HEK293 (cell line): ENCODE measurements at regions not wholly inside any gene's neighbourhood (a gene's known extent, or its start where the extent isn't known, plus 50 kb on each side); places are given as distances from the start of the nearest gene placed in this dataset.

Experiments used
- CTCF ChIA-PET: fragments of 350-600 bp; formaldehyde crosslinking; extraction: SDS; loops from one replicate; lab custom pipeline; 2021; ENCODE audit warnings: antibody characterized with exemption; lab: Yijun Ruan, JAX
- POLR2A ChIA-PET: fragments of 300-600 bp; formaldehyde crosslinking; extraction: SDS; loops from one replicate; lab custom pipeline; 2020; ENCODE audit warnings: antibody characterized with exemption, inconsistent platforms; lab: Yijun Ruan, JAX
- H3K27ac ChIP-seq: fragments of 200-500 bp; sonication (Bioruptor generic); 2 replicates; pipeline ENCODE4 v1.5.1; 2014; ENCODE audit warnings: low read depth, low read length, control low read depth, inconsistent platforms; ENCODE audit errors: extremely low read depth
- H3K36me3 ChIP-seq, 2 experiments: fragments of 200-500 bp in 1 of 2; sonication (Bioruptor generic) in 1 of 2; 1 replicate in 1 of 2; 2 replicates in 1 of 2; pipeline ENCODE4 v1.5.1; 2014 to 2017; ENCODE audit warnings: inconsistent platforms in 2 of 2, low read length in 2 of 2; ENCODE audit not compliant: control insufficient read depth in 2 of 2, insufficient read depth in 1 of 2
- H3K4me1 ChIP-seq: fragments of 200-500 bp; sonication (Bioruptor generic); 2 replicates; pipeline ENCODE4 v1.5.1; 2014; ENCODE audit warnings: mild to moderate bottlenecking, low read length, inconsistent platforms; ENCODE audit not compliant: control insufficient read depth, insufficient read depth
- H3K4me3 ChIP-seq: 2 replicates; pipeline ENCODE4 v1.5.1; 2011; ENCODE audit warnings: low read depth, mild to moderate bottlenecking, control low read depth, low read length, moderate library complexity
- H3K9me3 ChIP-seq: fragments of 200-500 bp; sonication (Bioruptor generic); 2 replicates; pipeline ENCODE4 v1.5.1; 2014; ENCODE audit warnings: low read depth, low read length, inconsistent platforms; ENCODE audit not compliant: control insufficient read depth, insufficient read depth
- GFI1B ChIP-seq: fragments of 450-650 bp; formaldehyde crosslinking; IDR thresholded peaks from 2 replicates; pipeline ENCODE4 v1.5.1; 2016; ENCODE audit warnings: missing biosample characterization, missing genetic modification characterization
- RBAK ChIP-seq: fragments of 450-650 bp; formaldehyde crosslinking; IDR thresholded peaks from 2 replicates; pipeline ENCODE4 v1.5.1; 2016; ENCODE audit warnings: missing biosample characterization, missing genetic modification characterization
- TCF7L2 ChIP-seq: IDR thresholded peaks from 2 replicates; pipeline ENCODE4 v1.6.1; 2011; ENCODE audit warnings: low read depth, mild to moderate bottlenecking, inconsistent platforms, low read length, moderate library complexity, borderline replicate concordance
- ZBTB10 ChIP-seq: fragments of 450-650 bp; formaldehyde crosslinking; IDR thresholded peaks from 2 replicates; pipeline ENCODE4 v1.5.1; 2016; ENCODE audit warnings: missing biosample characterization, missing genetic modification characterization
- ZBTB21 ChIP-seq: fragments of 450-650 bp; formaldehyde crosslinking; IDR thresholded peaks from 2 replicates; pipeline ENCODE4 v1.5.1; 2017; ENCODE audit warnings: missing biosample characterization, missing genetic modification characterization
- ZBTB48 ChIP-seq: fragments of 450-650 bp; formaldehyde crosslinking; IDR thresholded peaks from 2 replicates; pipeline ENCODE4 v1.5.1; 2016; ENCODE audit warnings: missing biosample characterization, missing genetic modification characterization
- ZNF132 ChIP-seq: fragments of 450-650 bp; formaldehyde crosslinking; IDR thresholded peaks from 2 replicates; pipeline ENCODE4 v1.5.1; 2017; ENCODE audit warnings: missing biosample characterization, missing genetic modification characterization, borderline replicate concordance
- ZNF133 ChIP-seq: fragments of 450-650 bp; formaldehyde crosslinking; IDR thresholded peaks from 2 replicates; pipeline ENCODE4 v1.5.1; 2016; ENCODE audit warnings: missing biosample characterization, missing genetic modification characterization
- ZNF18 ChIP-seq: fragments of 450-650 bp; formaldehyde crosslinking; IDR thresholded peaks from 2 replicates; pipeline ENCODE4 v1.5.1; 2016; ENCODE audit warnings: missing biosample characterization, missing genetic modification characterization
- ZNF211 ChIP-seq: fragments of 450-650 bp; formaldehyde crosslinking; IDR thresholded peaks from 2 replicates; pipeline ENCODE4 v1.5.1; 2016; ENCODE audit warnings: low read depth, missing biosample characterization, missing genetic modification characterization
- ZNF248 ChIP-seq: fragments of 450-650 bp; formaldehyde crosslinking; IDR thresholded peaks from 2 replicates; pipeline ENCODE4 v1.5.1; 2017; ENCODE audit warnings: missing biosample characterization, missing genetic modification characterization
- ZNF426 ChIP-seq: fragments of 450-650 bp; formaldehyde crosslinking; IDR thresholded peaks from 2 replicates; pipeline ENCODE4 v1.5.1; 2017; ENCODE audit warnings: missing biosample characterization, missing genetic modification characterization, mild to moderate bottlenecking, inconsistent platforms, moderate library complexity
- ZNF473 ChIP-seq: fragments of 450-650 bp; formaldehyde crosslinking; IDR thresholded peaks from 2 replicates; pipeline ENCODE4 v1.5.1; 2017; ENCODE audit warnings: missing biosample characterization, missing genetic modification characterization
- ZNF518A ChIP-seq: fragments of 450-650 bp; formaldehyde crosslinking; conservative IDR thresholded peaks from 2 replicates; pipeline ENCODE4 v1.5.1; 2016; ENCODE audit warnings: low read depth, missing biosample characterization, missing genetic modification characterization
- ZNF580 ChIP-seq: fragments of 450-650 bp; formaldehyde crosslinking; IDR thresholded peaks from 2 replicates; pipeline ENCODE4 v1.5.1; 2016; ENCODE audit warnings: missing biosample characterization, missing genetic modification characterization
- ZNF624 ChIP-seq: fragments of 450-650 bp; formaldehyde crosslinking; IDR thresholded peaks from 2 replicates; pipeline ENCODE4 v1.5.1; 2017; ENCODE audit warnings: missing biosample characterization, missing genetic modification characterization
- ZNF776 ChIP-seq: fragments of 450-650 bp; formaldehyde crosslinking; IDR thresholded peaks from 2 replicates; pipeline ENCODE4 v1.5.0; 2017; ENCODE audit warnings: missing biosample characterization, missing genetic modification characterization, borderline replicate concordance

- no peak for TF ChIP-seq ZNF776 (tag by site-specific recombination)
- TF ChIP-seq ZNF473 (tag by site-specific recombination): no peak
- no peak for TF ChIP-seq ZNF624 (tag by site-specific recombination)
- no peak for TF ChIP-seq GFI1B (tag by site-specific recombination)
- no peak for TF ChIP-seq ZNF211 (tag by site-specific recombination)
- TF ChIP-seq ZBTB48 (tag by site-specific recombination): no peak
- no peak for TF ChIP-seq ZBTB21 (tag by site-specific recombination)
These were observed 118.8 kb upstream of the CTAGE1 start (continued) for GRCh38 chr18:22536558-22536957.

- no peak overlapping the region for H3K27ac ChIP-seq
- no peaks in the 10 kb centered on the region for H3K4me1 ChIP-seq
- H3K4me3 ChIP-seq: no peak overlapping the region
- H3K9me3 ChIP-seq: no peaks in the 10 kb centered on the region
- ChIA-PET CTCF (no interaction called here), POLR2A (no interaction called here)
- no peaks in the 10 kb centered on the region for H3K36me3 ChIP-seq
- TF ChIP-seq ZNF426 (tag by site-specific recombination) (no peak), ZNF132 (tag by site-specific recombination) (no peak), ZNF18 (tag by site-specific recombination) (no peak), ZNF580 (tag by site-specific recombination) (no peak), ZBTB10 (tag by site-specific recombination) (no peak), TCF7L2 (no peak), RBAK (tag by site-specific recombination) (no peak), ZNF248 (tag by site-specific recombination) (no peak), ZNF518A (tag by site-specific recombination) (no peak), ZNF133 (tag by site-specific recombination) (no peak)
These were observed 120.7 kb upstream of the CTAGE1 start for GRCh38 chr18:22538426-22538825.
